ENCODE measurements at regions not wholly inside any gene's neighbourhood (a gene's known extent, or its start where the extent isn't known, plus 50 kb on each side); places are given as distances from the start of the nearest gene placed in this dataset.
"Not testable (repeated sequence)": the region's sequence is repeated elsewhere in the genome, so short reads cannot be mapped to it uniquely, and the experiment has no call there.

DNA sequence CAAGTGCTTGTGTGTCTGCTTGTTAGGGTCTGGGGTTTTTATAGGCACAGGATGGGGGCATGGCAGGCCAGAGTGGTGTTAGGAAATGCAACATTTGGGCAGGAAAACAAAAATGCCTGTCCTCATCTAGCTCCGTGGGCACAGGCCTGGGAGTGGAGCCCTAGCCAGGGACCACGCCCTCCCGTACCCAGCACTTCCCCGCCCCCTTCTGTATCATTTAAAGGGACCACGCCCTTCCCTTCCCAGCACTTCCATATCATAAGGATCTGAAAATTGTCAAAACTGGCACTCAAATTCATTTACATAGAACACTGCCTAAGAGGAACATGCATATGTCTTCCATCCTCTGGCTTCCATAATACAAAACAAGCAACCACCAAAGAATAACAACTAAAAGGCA, 185.8 kb downstream of the B3GLCT start:
- DNase-seq: no peak
- Histone ChIP-seq H4K5ac (ENCODE audit: low read length) (no peak overlapping the region), H3K18ac (ENCODE audit: low read length) (no peak overlapping the region), H2BK5ac (ENCODE audit: low read length) (no peak overlapping the region), H3K36me3 (ENCODE audit: control insufficient read depth, insufficient read depth, low read length) (no peaks in the 10 kb centered on the region), H2BK15ac (replicated peaks; ENCODE audit: low read depth) (no peak overlapping the region), H2AK5ac (ENCODE audit: low read length) (no peak overlapping the region), H3K79me1 (ENCODE audit: low read length) (no peaks in the 10 kb centered on the region), H3K23ac (ENCODE audit: low read length) (no peak overlapping the region), H3K4me2 (ENCODE audit: low read length) (no peak overlapping the region), H2BK120ac (ENCODE audit: low read depth, low read length) (no peak overlapping the region), H4K8ac (ENCODE audit: low read depth, low read length) (no peak overlapping the region), H3K4ac (ENCODE audit: low read depth, low read length) (no peak overlapping the region), H3K27ac (ENCODE audit: low read depth, low read length) (no peak overlapping the region), H3K79me2 (ENCODE audit: control insufficient read depth, insufficient read depth, low read length) (no peaks in the 10 kb centered on the region), H3K27me3 (ENCODE audit: insufficient read depth, low read length, poor library complexity) (no peaks in the 10 kb centered on the region), H3K9ac (ENCODE audit: low read length) (no peak overlapping the region), H3K56ac (ENCODE audit: low read length) (no peak overlapping the region), H3K4me3 (ENCODE audit: low read length) (no peak overlapping the region), H3K4me1 (ENCODE audit: control insufficient read depth, low read depth, low read length) (no peaks in the 10 kb centered on the region)
- WGBS (ENCODE audit: extremely low coverage, insufficient coverage, low lambda C conversion rate): no CpG with 5 or more reads among the region's 5 CpGs

DNA sequence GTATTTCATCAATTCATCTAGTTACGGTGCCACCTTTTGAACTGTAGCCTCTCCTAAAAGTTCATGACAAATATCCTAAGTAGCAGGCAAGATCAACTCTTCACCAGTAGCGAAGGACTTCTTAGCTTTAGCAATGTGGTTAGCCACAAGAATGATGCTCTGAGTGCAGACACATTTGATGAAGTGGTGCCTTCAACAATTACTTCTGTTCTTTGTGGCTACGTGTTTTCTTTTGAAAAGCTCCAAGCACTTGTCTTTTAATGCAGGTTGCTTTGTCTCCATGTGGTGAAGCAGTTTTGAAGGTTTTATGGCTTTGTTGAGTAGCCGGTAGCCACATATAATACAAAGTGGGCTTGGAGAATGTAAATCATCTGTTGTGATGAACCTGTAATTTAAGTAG, 194.7 kb downstream of the B3GLCT start:
- Histone ChIP-seq H3K79me1 (ENCODE audit: low read length) (no peaks in the 10 kb centered on the region), H4K5ac (ENCODE audit: low read length) (no peak overlapping the region), H4K8ac (ENCODE audit: low read depth, low read length) (no peak overlapping the region), H3K4ac (ENCODE audit: low read depth, low read length) (no peak overlapping the region), H3K56ac (ENCODE audit: low read length) (no peak overlapping the region), H3K27me3 (ENCODE audit: insufficient read depth, low read length, poor library complexity) (no peaks in the 10 kb centered on the region), H3K18ac (ENCODE audit: low read length) (no peak overlapping the region), H2AK5ac (ENCODE audit: low read length) (no peak overlapping the region), H3K4me1 (ENCODE audit: control insufficient read depth, low read depth, low read length) (no peaks in the 10 kb centered on the region), H3K36me3 (ENCODE audit: control insufficient read depth, insufficient read depth, low read length) (no peaks in the 10 kb centered on the region), H3K27ac (ENCODE audit: low read depth, low read length) (no peak overlapping the region), H3K79me2 (ENCODE audit: control insufficient read depth, insufficient read depth, low read length) (no peaks in the 10 kb centered on the region), H2BK120ac (ENCODE audit: low read depth, low read length) (no peak overlapping the region), H3K4me3 (ENCODE audit: low read length) (no peak overlapping the region), H3K9ac (ENCODE audit: low read length) (no peak overlapping the region), H3K4me2 (ENCODE audit: low read length) (no peak overlapping the region), H2BK5ac (ENCODE audit: low read length) (no peak overlapping the region), H2BK15ac (replicated peaks; ENCODE audit: low read depth) (no peak overlapping the region), H3K23ac (ENCODE audit: low read length) (no peak overlapping the region)
- WGBS (ENCODE audit: extremely low coverage, insufficient coverage, low lambda C conversion rate): no CpG with 5 or more reads among the region's 4 CpGs
- no peak for DNase-seq

DNA sequence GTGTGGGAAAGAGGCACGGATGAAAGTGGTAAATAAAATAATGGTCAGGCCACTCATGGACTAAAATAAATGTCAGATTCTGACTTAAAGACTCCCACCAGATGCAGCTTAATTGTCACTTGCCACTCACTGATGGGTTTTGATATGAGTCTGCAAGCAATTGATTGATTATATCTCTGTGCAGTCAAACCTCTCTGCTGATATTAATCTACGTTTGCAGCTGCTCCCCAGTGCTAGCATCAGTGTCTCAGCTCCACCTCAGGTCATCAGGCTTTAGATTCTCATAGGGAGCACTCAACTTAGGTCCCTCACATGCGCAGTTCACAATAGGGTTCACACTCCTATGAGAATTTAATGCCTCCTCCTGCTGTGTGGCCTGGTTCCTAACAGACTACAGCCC, 195.3 kb downstream of the B3GLCT start:
- no peaks in the 10 kb centered on the region for H3K79me2 ChIP-seq (ENCODE audit: control insufficient read depth, insufficient read depth, low read length)
- H2BK5ac ChIP-seq (ENCODE audit: low read length): no peak overlapping the region
- WGBS (ENCODE audit: extremely low coverage, insufficient coverage, low lambda C conversion rate): no CpG with 5 or more reads among the region's 3 CpGs
- H3K27me3 ChIP-seq (ENCODE audit: insufficient read depth, low read length, poor library complexity): no peaks in the 10 kb centered on the region
- no peaks in the 10 kb centered on the region for H3K79me1 ChIP-seq (ENCODE audit: low read length)
- H3K56ac ChIP-seq (ENCODE audit: low read length): no peak overlapping the region
- no peak overlapping the region for H2AK5ac ChIP-seq (ENCODE audit: low read length)
- H3K4me3 ChIP-seq (ENCODE audit: low read length): no peak overlapping the region
- DNase-seq: no peak
- no peak overlapping the region for H3K27ac ChIP-seq (ENCODE audit: low read depth, low read length)
- H3K18ac ChIP-seq (ENCODE audit: low read length): no peak overlapping the region
- no peak overlapping the region for H2BK120ac ChIP-seq (ENCODE audit: low read depth, low read length)
- H3K4me2 ChIP-seq (ENCODE audit: low read length): no peak overlapping the region
- no peak overlapping the region for H2BK15ac ChIP-seq (replicated peaks; ENCODE audit: low read depth)
- no peak overlapping the region for H4K8ac ChIP-seq (ENCODE audit: low read depth, low read length)
- H3K4me1 ChIP-seq (ENCODE audit: control insufficient read depth, low read depth, low read length): no peaks in the 10 kb centered on the region
- H3K4ac ChIP-seq (ENCODE audit: low read depth, low read length): no peak overlapping the region
- H3K36me3 ChIP-seq (ENCODE audit: control insufficient read depth, insufficient read depth, low read length): no peaks in the 10 kb centered on the region
- no peak overlapping the region for H4K5ac ChIP-seq (ENCODE audit: low read length)
- H3K9ac ChIP-seq (ENCODE audit: low read length): no peak overlapping the region
- no peak overlapping the region for H3K23ac ChIP-seq (ENCODE audit: low read length)

DNA sequence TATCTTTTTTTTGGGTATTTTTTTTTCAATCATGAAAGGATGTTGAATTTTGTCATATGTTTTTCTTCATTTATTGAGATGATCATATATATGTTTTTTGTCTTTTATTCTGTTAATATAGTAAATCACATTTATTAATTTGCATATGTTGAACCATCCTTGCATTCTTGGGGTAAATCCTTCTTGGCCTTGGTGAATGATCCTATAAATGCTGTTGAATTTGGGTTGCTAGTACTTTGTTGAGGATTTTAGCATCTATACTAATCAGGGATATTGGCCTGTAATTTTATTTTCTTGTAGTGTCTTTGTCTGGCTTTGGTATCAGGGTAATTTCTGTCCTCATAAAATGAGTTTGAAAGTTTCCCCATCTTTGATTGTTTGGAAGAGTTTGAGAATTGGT, 199.9 kb downstream of the B3GLCT start:
- Histone ChIP-seq H2BK5ac (ENCODE audit: low read length) (no peak overlapping the region), H3K4me1 (ENCODE audit: control insufficient read depth, low read depth, low read length) (no peaks in the 10 kb centered on the region), H2BK15ac (replicated peaks; ENCODE audit: low read depth) (no peak overlapping the region), H3K4me3 (ENCODE audit: low read length) (no peak overlapping the region), H3K56ac (ENCODE audit: low read length) (no peak overlapping the region), H3K27ac (ENCODE audit: low read depth, low read length) (no peak overlapping the region), H3K18ac (ENCODE audit: low read length) (no peak overlapping the region), H3K4me2 (ENCODE audit: low read length) (no peak overlapping the region), H3K79me2 (ENCODE audit: control insufficient read depth, insufficient read depth, low read length) (no peaks in the 10 kb centered on the region), H4K8ac (ENCODE audit: low read depth, low read length) (no peak overlapping the region), H2AK5ac (ENCODE audit: low read length) (no peak overlapping the region), H2BK120ac (ENCODE audit: low read depth, low read length) (no peak overlapping the region), H3K4ac (ENCODE audit: low read depth, low read length) (no peak overlapping the region), H3K9ac (ENCODE audit: low read length) (no peak overlapping the region), H4K5ac (ENCODE audit: low read length) (no peak overlapping the region), H3K23ac (ENCODE audit: low read length) (no peak overlapping the region), H3K36me3 (ENCODE audit: control insufficient read depth, insufficient read depth, low read length) (no peaks in the 10 kb centered on the region), H3K27me3 (ENCODE audit: insufficient read depth, low read length, poor library complexity) (no peaks in the 10 kb centered on the region), H3K79me1 (ENCODE audit: low read length) (no peaks in the 10 kb centered on the region)
- no peak for DNase-seq

GRCh38 chr13:31403711-31404110, 203.9 kb downstream of the B3GLCT start:
- H3K36me3 ChIP-seq (ENCODE audit: control insufficient read depth, insufficient read depth, low read length); H3K23ac ChIP-seq (ENCODE audit: low read length); H4K8ac ChIP-seq (ENCODE audit: low read depth, low read length); H4K5ac ChIP-seq (ENCODE audit: low read length); H2BK15ac ChIP-seq (replicated peaks; ENCODE audit: low read depth); H3K79me2 ChIP-seq (ENCODE audit: control insufficient read depth, insufficient read depth, low read length); H3K4me1 ChIP-seq (ENCODE audit: control insufficient read depth, low read depth, low read length); H3K18ac ChIP-seq (ENCODE audit: low read length); H3K4me3 ChIP-seq (ENCODE audit: low read length); H2AK5ac ChIP-seq (ENCODE audit: low read length); DNase-seq; H2BK5ac ChIP-seq (ENCODE audit: low read length); H3K9ac ChIP-seq (ENCODE audit: low read length); H3K4me2 ChIP-seq (ENCODE audit: low read length); H3K79me1 ChIP-seq (ENCODE audit: low read length); H3K27ac ChIP-seq (ENCODE audit: low read depth, low read length); H2BK120ac ChIP-seq (ENCODE audit: low read depth, low read length); H3K27me3 ChIP-seq (ENCODE audit: insufficient read depth, low read length, poor library complexity); H3K56ac ChIP-seq (ENCODE audit: low read length); H3K4ac ChIP-seq (ENCODE audit: low read depth, low read length): not testable (repeated sequence)
- WGBS (ENCODE audit: extremely low coverage, insufficient coverage, low lambda C conversion rate): no CpG with 5 or more reads among the region's 4 CpGs

GRCh38 chr13:31408927-31409326, 209.2 kb downstream of the B3GLCT start:
- H3K79me1 ChIP-seq (ENCODE audit: low read length): no peaks in the 10 kb centered on the region
- H3K9ac ChIP-seq (ENCODE audit: low read length): no peak overlapping the region
- no peak overlapping the region for H4K8ac ChIP-seq (ENCODE audit: low read depth, low read length)
- H3K36me3 ChIP-seq (ENCODE audit: control insufficient read depth, insufficient read depth, low read length): no peaks in the 10 kb centered on the region
- H3K27me3 ChIP-seq (ENCODE audit: insufficient read depth, low read length, poor library complexity): no peaks in the 10 kb centered on the region
- H3K4me1 ChIP-seq (ENCODE audit: control insufficient read depth, low read depth, low read length): no peaks in the 10 kb centered on the region
- no peak for DNase-seq
- no peak overlapping the region for H3K4me3 ChIP-seq (ENCODE audit: low read length)
- no peak overlapping the region for H3K56ac ChIP-seq (ENCODE audit: low read length)
- no peak overlapping the region for H2BK15ac ChIP-seq (replicated peaks; ENCODE audit: low read depth)
- H3K18ac ChIP-seq (ENCODE audit: low read length): no peak overlapping the region
- WGBS (ENCODE audit: extremely low coverage, insufficient coverage, low lambda C conversion rate): no CpG with 5 or more reads among the region's 1 CpG
- H3K27ac ChIP-seq (ENCODE audit: low read depth, low read length): no peak overlapping the region
- no peak overlapping the region for H3K23ac ChIP-seq (ENCODE audit: low read length)
- no peak overlapping the region for H4K5ac ChIP-seq (ENCODE audit: low read length)
- no peak overlapping the region for H2BK5ac ChIP-seq (ENCODE audit: low read length)
- H2AK5ac ChIP-seq (ENCODE audit: low read length): no peak overlapping the region
- no peak overlapping the region for H3K4me2 ChIP-seq (ENCODE audit: low read length)
- no peak overlapping the region for H3K4ac ChIP-seq (ENCODE audit: low read depth, low read length)
- no peaks in the 10 kb centered on the region for H3K79me2 ChIP-seq (ENCODE audit: control insufficient read depth, insufficient read depth, low read length)
- H2BK120ac ChIP-seq (ENCODE audit: low read depth, low read length): no peak overlapping the region

Measured in mesendoderm (in vitro differentiated cells).